Astrocyte (in vitro differentiated cells and primary cell): ENCODE measurements at regions not wholly inside any gene's neighbourhood (a gene's known extent, or its start where the extent isn't known, plus 50 kb on each side); places are given as distances from the start of the nearest gene placed in this dataset.

Experiments used
- DNase-seq: peaks from one replicate; pipeline ENCODE4 v3.0.0-alpha.2; 2010; ENCODE audit warnings: low read depth
- FAIRE-seq: peaks from 2 replicates; lab custom pipeline; 2011; peaks lifted over from hg19 to GRCh38; lab: Jason Lieb, UNC
- H2AFZ ChIP-seq: 2 replicates; pipeline ENCODE4 v1.6.0; 2012; ENCODE audit warnings: low read depth, low read length, inconsistent platforms
- H3K27ac ChIP-seq: 2 replicates; pipeline ENCODE4 v1.5.1; 2011; ENCODE audit warnings: low read depth, low read length, inconsistent platforms
- H3K27me3 ChIP-seq: 2 replicates; pipeline ENCODE4 v1.6.0; 2011; ENCODE audit warnings: low read length, inconsistent platforms; ENCODE audit not compliant: insufficient read depth
- H3K36me3 ChIP-seq: 2 replicates; pipeline ENCODE4 v1.5.1; 2011; ENCODE audit warnings: low read length, inconsistent platforms; ENCODE audit not compliant: insufficient read depth
- H3K4me1 ChIP-seq: 2 replicates; pipeline ENCODE4 v1.5.1; 2011; ENCODE audit warnings: low read length, inconsistent platforms; ENCODE audit not compliant: insufficient read depth
- H3K4me2 ChIP-seq: 2 replicates; pipeline ENCODE4 v1.6.0; 2012; ENCODE audit warnings: low read length, inconsistent platforms
- H3K4me3 ChIP-seq: 2 replicates; pipeline ENCODE4 v1.5.1; 2011; ENCODE audit warnings: low read depth, mild to moderate bottlenecking, low read length, inconsistent platforms; ENCODE audit not compliant: insufficient read depth
- H3K79me2 ChIP-seq: 2 replicates; pipeline ENCODE4 v1.6.0; 2012; ENCODE audit warnings: mild to moderate bottlenecking, low read length, inconsistent platforms; ENCODE audit not compliant: insufficient read depth
- H3K9ac ChIP-seq: 2 replicates; pipeline ENCODE4 v1.6.0; 2012; ENCODE audit warnings: mild to moderate bottlenecking, low read length, inconsistent platforms
- H3K9me3 ChIP-seq: 2 replicates; pipeline ENCODE4 v1.5.1; 2012; ENCODE audit warnings: low read depth, mild to moderate bottlenecking, low read length, inconsistent platforms; ENCODE audit not compliant: insufficient read depth
- H4K20me1 ChIP-seq: 2 replicates; pipeline ENCODE4 v1.6.0; 2012; ENCODE audit warnings: low read length, inconsistent platforms; ENCODE audit not compliant: insufficient read depth
- H3K27ac Mint-ChIP-seq: one replicate; pipeline ENCODE4 v1.8.0; 2021; ENCODE audit warnings: mild to moderate bottlenecking, mixed read lengths; ENCODE audit not compliant: unreplicated experiment
- H3K27me3 Mint-ChIP-seq: one replicate; pipeline ENCODE4 v1.8.0; 2021; ENCODE audit warnings: low read depth, mixed read lengths; ENCODE audit not compliant: unreplicated experiment
- H3K36me3 Mint-ChIP-seq: one replicate; pipeline ENCODE4 v1.8.0; 2021; ENCODE audit warnings: low read depth, mixed read lengths; ENCODE audit not compliant: unreplicated experiment
- H3K4me1 Mint-ChIP-seq: one replicate; pipeline ENCODE4 v1.8.0; 2021; ENCODE audit warnings: low read depth, mixed read lengths; ENCODE audit not compliant: unreplicated experiment
- H3K4me3 Mint-ChIP-seq: one replicate; pipeline ENCODE4 v1.8.0; 2021; ENCODE audit warnings: mild to moderate bottlenecking, moderate library complexity, mixed read lengths; ENCODE audit not compliant: unreplicated experiment
- H3K9me3 Mint-ChIP-seq: one replicate; pipeline ENCODE4 v1.8.0; 2021; ENCODE audit warnings: mild to moderate bottlenecking, mixed read lengths; ENCODE audit not compliant: unreplicated experiment
- CTCF ChIP-seq: IDR thresholded peaks from 2 replicates; pipeline ENCODE4 v1.5.1; 2011; ENCODE audit warnings: low read depth, mild to moderate bottlenecking, inconsistent platforms, low read length, moderate library complexity; ENCODE audit not compliant: insufficient read depth
- EZH2 ChIP-seq: IDR thresholded peaks from 2 replicates; pipeline ENCODE4 v1.6.1; 2012; ENCODE audit warnings: mild to moderate bottlenecking, low read length, inconsistent platforms; ENCODE audit not compliant: insufficient read depth

DNA sequence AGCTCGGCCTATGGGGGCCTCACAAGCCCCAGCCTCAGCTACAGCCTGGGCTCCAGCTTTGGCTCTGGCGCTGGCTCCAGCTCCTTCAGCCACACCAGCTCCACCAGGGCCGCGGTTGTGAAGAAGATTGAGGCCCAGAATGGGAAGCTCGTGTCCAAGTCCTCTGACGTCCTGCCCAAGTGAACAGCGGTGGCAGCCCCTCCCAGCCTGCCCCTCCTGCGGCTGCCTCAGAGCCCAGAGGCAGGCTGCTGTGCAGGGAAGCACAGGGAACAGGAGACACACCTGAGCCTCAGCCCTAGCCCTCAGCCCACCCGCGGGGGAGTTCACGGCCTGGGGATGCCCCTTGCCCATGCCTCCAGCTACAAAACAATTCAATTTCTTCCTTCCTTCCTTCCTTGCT, 75.7 kb upstream of the ZXDA start:
- Histone ChIP-seq H3K27me3 (no peaks in the 10 kb centered on the region), H2AFZ (no peak overlapping the region), H3K9me3 (no peaks in the 10 kb centered on the region), H3K9ac (no peak overlapping the region), H3K36me3 (no peaks in the 10 kb centered on the region), H3K4me3 (no peak overlapping the region), H3K4me1 (no peaks in the 10 kb centered on the region), H3K79me2 (no peaks in the 10 kb centered on the region), H4K20me1 (no peaks in the 10 kb centered on the region), H3K27ac (no peak overlapping the region), H3K4me2 (no peak overlapping the region)
- DNase-seq (no peak), FAIRE-seq (no peak)
- H3K4me3 Mint-ChIP-seq = no peak overlapping the region
- peaks cover 8% of the 10 kb centered on the region for H3K9me3 Mint-ChIP-seq
- no peaks in the 10 kb centered on the region for H3K4me1 Mint-ChIP-seq
- no peak overlapping the region for H3K27ac Mint-ChIP-seq
- H3K27me3 Mint-ChIP-seq = no peaks in the 10 kb centered on the region
- TF ChIP-seq CTCF = no peak
- H3K36me3 Mint-ChIP-seq = no peaks in the 10 kb centered on the region

DNA sequence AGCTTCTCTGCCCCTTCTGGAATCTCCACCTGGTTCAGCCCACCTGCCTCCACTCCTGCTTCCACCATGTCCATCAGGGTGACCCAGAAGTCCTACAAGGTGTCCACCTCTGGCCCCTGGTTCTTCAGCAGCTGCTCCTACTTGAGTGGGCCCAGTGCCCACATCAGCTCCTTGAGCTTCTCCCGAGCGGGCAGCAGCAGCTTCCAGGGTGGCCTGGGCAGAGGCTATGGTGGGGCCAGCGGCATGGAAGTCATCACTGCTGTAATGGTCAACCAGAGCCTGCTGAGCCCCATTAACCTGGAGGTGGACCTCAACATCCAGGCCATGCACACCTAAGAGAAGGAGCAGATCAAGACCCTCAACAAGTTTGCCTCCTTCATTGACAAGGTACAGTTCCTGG, 74.4 kb upstream of the ZXDA start:
- no peaks in the 10 kb centered on the region for H3K4me1 ChIP-seq
- H3K9me3 Mint-ChIP-seq = peaks cover 8% of the 10 kb centered on the region
- H3K36me3 ChIP-seq = no peaks in the 10 kb centered on the region
- no peaks in the 10 kb centered on the region for H3K4me1 Mint-ChIP-seq
- no peak overlapping the region for H3K4me3 ChIP-seq
- H3K9me3 ChIP-seq = no peaks in the 10 kb centered on the region
- H3K79me2 ChIP-seq = no peaks in the 10 kb centered on the region
- H3K27me3 Mint-ChIP-seq = no peaks in the 10 kb centered on the region
- FAIRE-seq (no peak), DNase-seq (no peak)
- no peak overlapping the region for H3K27ac Mint-ChIP-seq
- no peaks in the 10 kb centered on the region for H4K20me1 ChIP-seq
- no peaks in the 10 kb centered on the region for H3K27me3 ChIP-seq
- H3K9ac ChIP-seq = no peak overlapping the region
- no peaks in the 10 kb centered on the region for H3K36me3 Mint-ChIP-seq
- no peak overlapping the region for H3K4me2 ChIP-seq
- no peak overlapping the region for H3K27ac ChIP-seq
- H3K4me3 Mint-ChIP-seq = no peak overlapping the region
- H2AFZ ChIP-seq = no peak overlapping the region
- TF ChIP-seq EZH2 (no peak), CTCF (no peak)

DNA sequence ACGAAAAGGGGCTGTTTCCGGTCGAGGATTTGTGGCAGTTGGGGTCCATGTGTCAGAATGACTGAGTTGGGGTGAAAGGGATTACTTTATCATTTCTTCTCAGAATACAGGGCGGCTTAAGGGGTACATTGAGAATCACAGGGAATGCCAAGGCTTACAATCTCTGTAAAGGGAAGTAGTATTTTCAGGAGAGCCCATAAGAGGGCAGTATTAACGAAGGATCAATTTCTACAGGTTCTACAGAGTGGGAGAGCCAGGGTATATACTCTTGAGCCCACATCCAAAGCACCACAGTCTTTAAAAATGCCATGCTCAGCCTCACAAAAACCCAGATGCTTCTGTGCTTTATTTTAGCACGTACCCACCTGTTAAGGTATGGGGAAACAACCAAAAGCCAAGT, 67.7 kb upstream of the ZXDA start:
- no peaks in the 10 kb centered on the region for H3K9me3 ChIP-seq
- TF ChIP-seq EZH2 = no peak
- TF ChIP-seq CTCF = no peak
- H3K79me2 ChIP-seq = no peaks in the 10 kb centered on the region
- H3K4me3 Mint-ChIP-seq = no peak overlapping the region
- H3K27me3 ChIP-seq = no peaks in the 10 kb centered on the region
- peaks cover 3% of the 10 kb centered on the region for H3K9me3 Mint-ChIP-seq
- no peaks in the 10 kb centered on the region for H4K20me1 ChIP-seq
- no peaks in the 10 kb centered on the region for H3K36me3 ChIP-seq
- H3K4me2 ChIP-seq = no peak overlapping the region
- H3K9ac ChIP-seq = no peak overlapping the region
- H3K27me3 Mint-ChIP-seq = no peaks in the 10 kb centered on the region
- H3K4me1 ChIP-seq = no peaks in the 10 kb centered on the region
- FAIRE-seq (no peak), DNase-seq (no peak)
- no peak overlapping the region for H3K27ac Mint-ChIP-seq
- H3K4me3 ChIP-seq = no peak overlapping the region
- H3K4me1 Mint-ChIP-seq = no peaks in the 10 kb centered on the region
- H3K27ac ChIP-seq = no peak overlapping the region
- H2AFZ ChIP-seq = no peak overlapping the region
- H3K36me3 Mint-ChIP-seq = no peaks in the 10 kb centered on the region
